Heart left ventricle (tissue), 16 donors: ENCODE measurements at regions not wholly inside any gene's neighbourhood (a gene's known extent, or its start where the extent isn't known, plus 50 kb on each side); places are given as distances from the start of the nearest gene placed in this dataset.

Experiments
- ATAC-seq, 4 donors: fragments of 200-7000 bp; cut with Tn5 transposase; one replicate each; pipeline ENCODE4 v1.9.1; 2020 to 2022; ENCODE audit warnings: moderate library complexity in 4 of 4, mild to moderate bottlenecking in 3 of 4, moderate number of reproducible peaks in 1 of 4
- DNase-seq, 5 donors: peaks; one replicate each; pipeline ENCODE4 v3.0.0-alpha.2; 2020
- H3K27ac ChIP-seq, 12 donors: fragments of 200-600 bp; sonication (generic) in 4 of 12; one replicate each; pipeline versions ENCODE4 v1.5.0 to v1.8.0; 2016 to 2022; ENCODE audit warnings: mild to moderate bottlenecking in 2 of 12
- H3K27me3 ChIP-seq, 9 donors: fragments of 200-600 bp; sonication (generic) in 2 of 9; one replicate each; pipeline versions ENCODE4 v1.5.1 to v1.8.0; 2016 to 2022; ENCODE audit warnings: mild to moderate bottlenecking in 3 of 9
- H3K36me3 ChIP-seq, 9 donors: fragments of 200-600 bp; sonication (generic) in 2 of 9; one replicate each; pipeline versions ENCODE4 v1.5.0 to v1.8.0; 2018 to 2022; ENCODE audit warnings: mild to moderate bottlenecking in 2 of 9
- H3K4me1 ChIP-seq, 12 donors: fragments of 200-600 bp; sonication (generic) in 4 of 12; one replicate each; pipeline versions ENCODE4 v1.5.0 to v1.8.0; 2016 to 2022; ENCODE audit warnings: mild to moderate bottlenecking in 3 of 12
- H3K4me3 ChIP-seq, 12 donors: fragments of 200-600 bp; sonication (generic) in 4 of 12; one replicate each; pipeline versions ENCODE4 v1.5.0 to v1.8.0; 2017 to 2022; ENCODE audit warnings: mild to moderate bottlenecking in 9 of 12, moderate library complexity in 4 of 12
- H3K9me3 ChIP-seq, 12 donors: fragments of 200-600 bp; sonication (generic) in 4 of 12; one replicate each; pipeline versions ENCODE4 v1.5.0 to v1.8.0; 2016 to 2022; ENCODE audit warnings: mild to moderate bottlenecking in 1 of 12
- POLR2A ChIP-seq, 2 donors: fragments of 450-650 bp; IDR thresholded peaks; one replicate each; pipeline ENCODE4 v1.6.1; 2017; ENCODE audit warnings: antibody characterized with exemption in 2 of 2, mild to moderate bottlenecking in 2 of 2, moderate library complexity in 2 of 2
- WGBS, 4 donors: extraction: QIAGEN DNeasy Blood & Tissue Kit in 2 of 4; methylation state at CpG; one replicate each; pipeline versions ENCODE4 v1.1.5 to v1.1.7; 2013 to 2018; 5-methylcytosine and 5-hydroxymethylcytosine counted together
- intact Hi-C, 10 donors: fragments of 100-400 bp; cut with DNase I; formaldehyde crosslinking; loops; one replicate each; pipeline versions ENCODE4 v1.11.1 to v1.14.2; 2022
- TF ChIP-seq, protein P1 (sequence below), 12 donors: fragments of 200-600 bp; sonication (generic) in 4 of 12; IDR thresholded peaks; one replicate each; pipeline versions ENCODE4 v1.5.0 to v1.8.0; 2018 to 2022; ENCODE audit warnings: antibody characterized with exemption in 12 of 12, mild to moderate bottlenecking in 5 of 12
- donor health status: ischemic (EF 13 %, LVEDD 7.1; RV severe dilation, severe dysfunction).
- donor health status: healthy with polysubstance abuse.
- donor health status: DM: no; HTN: yes; CAD: no.
- donor health status: DM: no; HTN: no; CAD: no.
- donor health status: ischemic (EF 25% LVEDD 6.9; RV normal size, moderate dysfunction).
- donor health status: ischemic (EF 25% LVEDD 5.7; RV mildly dilated, moderate dysfunction).
- donor health status: healthy.
- donor health status: DM: yes; HTN: yes; CAD: no.
- donor health status: ischemic (EF 35%, LVEDD 5.7; RV mildly dilated, moderate dysfunction).
- donor health status: nonischemic (EF 11% LVEDD 7.7; RV severe dilation, severe dysfunction).
- donor health status: DM: yes; HTN: yes; CAD: no.
- donor health status: PGD.
- donor health status: ischemic (EF 29% LVEDD 5.4; RV normal size, mild dysfunction).
- donor health status: nonischemic (EF 23%, LVEDD 6.1; RV moderate dilation, normal function).

GRCh38 chr6:25043892-25044291 lies 108.1 kb upstream of the RIPOR2 start:
- no peak for ATAC-seq
- H3K36me3 ChIP-seq: no peaks in the 10 kb centered on the region
- H3K4me3 ChIP-seq: no peak overlapping the region
- H3K27ac ChIP-seq: no peak overlapping the region
- DNase-seq: no peak
- no peaks in the 10 kb centered on the region for H3K9me3 ChIP-seq
- intact Hi-C loops: no loop called here
- H3K4me1 ChIP-seq: peaks cover 0 to 39% (median 0%) of the 10 kb centered on the region in 12 donors
- 81 to 88% (median 82%) methylated on average over 2 of the region's 2 CpGs for WGBS, 4 donors
- TF ChIP-seq, protein P1, sequence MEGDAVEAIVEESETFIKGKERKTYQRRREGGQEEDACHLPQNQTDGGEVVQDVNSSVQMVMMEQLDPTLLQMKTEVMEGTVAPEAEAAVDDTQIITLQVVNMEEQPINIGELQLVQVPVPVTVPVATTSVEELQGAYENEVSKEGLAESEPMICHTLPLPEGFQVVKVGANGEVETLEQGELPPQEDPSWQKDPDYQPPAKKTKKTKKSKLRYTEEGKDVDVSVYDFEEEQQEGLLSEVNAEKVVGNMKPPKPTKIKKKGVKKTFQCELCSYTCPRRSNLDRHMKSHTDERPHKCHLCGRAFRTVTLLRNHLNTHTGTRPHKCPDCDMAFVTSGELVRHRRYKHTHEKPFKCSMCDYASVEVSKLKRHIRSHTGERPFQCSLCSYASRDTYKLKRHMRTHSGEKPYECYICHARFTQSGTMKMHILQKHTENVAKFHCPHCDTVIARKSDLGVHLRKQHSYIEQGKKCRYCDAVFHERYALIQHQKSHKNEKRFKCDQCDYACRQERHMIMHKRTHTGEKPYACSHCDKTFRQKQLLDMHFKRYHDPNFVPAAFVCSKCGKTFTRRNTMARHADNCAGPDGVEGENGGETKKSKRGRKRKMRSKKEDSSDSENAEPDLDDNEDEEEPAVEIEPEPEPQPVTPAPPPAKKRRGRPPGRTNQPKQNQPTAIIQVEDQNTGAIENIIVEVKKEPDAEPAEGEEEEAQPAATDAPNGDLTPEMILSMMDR (IDR thresholded peaks at IDR 0.05): no peak
- TF ChIP-seq POLR2A (IDR thresholded peaks at IDR 0.05): no peak
- peaks cover 0 to 2% (median 0%) of the 10 kb centered on the region in 9 donors for H3K27me3 ChIP-seq

- Histone ChIP-seq H3K4me3 (no peak overlapping the region), H3K27me3 (peaks cover 0 to 2% (median 0%) of the 10 kb centered on the region in 9 donors), H3K36me3 (no peaks in the 10 kb centered on the region), H3K27ac (no peak overlapping the region), H3K4me1 (peaks cover 0 to 39% (median 0%) of the 10 kb centered on the region in 12 donors), H3K9me3 (no peaks in the 10 kb centered on the region)
- TF ChIP-seq, protein P1 (IDR thresholded peaks at IDR 0.05): no peak
- TF ChIP-seq POLR2A (IDR thresholded peaks at IDR 0.05): no peak
- intact Hi-C loops: no loop called here
- 90 to 94% (median 91%) methylated on average over 2 of the region's 2 CpGs for WGBS, 4 donors
- ATAC-seq (no peak), DNase-seq (no peak)
Measured at GRCh38 chr6:25046942-25047341, 111.2 kb upstream of the RIPOR2 start.

DNA sequence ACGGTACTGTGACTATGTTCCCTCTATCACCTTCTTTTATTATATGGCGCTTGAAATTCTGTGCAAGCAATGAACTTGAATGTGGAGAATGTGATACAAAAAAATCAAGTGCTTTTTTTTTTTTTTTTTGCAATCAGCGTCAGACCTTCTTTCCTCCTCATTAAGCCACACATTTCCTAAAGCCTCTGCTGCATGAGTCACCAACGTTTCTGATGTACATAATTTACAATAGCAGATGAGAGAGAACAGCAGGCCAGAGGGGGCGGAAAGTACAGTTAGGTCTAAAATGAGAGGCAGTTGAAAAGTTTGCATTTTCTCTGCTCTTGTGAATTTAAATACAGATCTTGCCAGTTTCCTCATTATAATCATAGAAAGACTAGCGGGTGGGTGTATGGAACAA lies 114.6 kb upstream of the RIPOR2 start:
- no peaks in the 10 kb centered on the region for H3K36me3 ChIP-seq

GRCh38 chr6:25051083-25051482 lies 115.3 kb upstream of the RIPOR2 start:
- no peak for TF ChIP-seq POLR2A (IDR thresholded peaks at IDR 0.05)
- TF ChIP-seq, protein P1 (IDR thresholded peaks at IDR 0.05): no peak
- H3K27me3 ChIP-seq: no peaks in the 10 kb centered on the region
- no peak for DNase-seq
- H3K36me3 ChIP-seq: no peaks in the 10 kb centered on the region
- 47 to 71% (median 57%) methylated on average over 2 of the region's 2 CpGs for WGBS, 4 donors
- no peak overlapping the region for H3K4me3 ChIP-seq
- ATAC-seq: no peak
- intact Hi-C loops: no loop called here
- no peak overlapping the region for H3K27ac ChIP-seq
- peaks cover 0 to 51% (median 0%) of the 10 kb centered on the region in 12 donors for H3K4me1 ChIP-seq
- H3K9me3 ChIP-seq: no peaks in the 10 kb centered on the region

More for the DNA sequence above, 114.6 kb upstream of the RIPOR2 start:
- peaks cover 0 to 2% (median 0%) of the 10 kb centered on the region in 9 donors for H3K27me3 ChIP-seq
- intact Hi-C loops: no loop called here
- no peaks in the 10 kb centered on the region for H3K9me3 ChIP-seq
- no peak for DNase-seq
- H3K4me1 ChIP-seq: peaks cover 0 to 44% (median 0%) of the 10 kb centered on the region in 12 donors
- H3K27ac ChIP-seq: no peak overlapping the region
- ATAC-seq: no peak
- no peak overlapping the region for H3K4me3 ChIP-seq
- WGBS, 4 donors: 37 to 71% (median 65%) methylated on average over 6 of the region's 6 CpGs
- TF ChIP-seq, protein P1 (IDR thresholded peaks at IDR 0.05): no peak
- TF ChIP-seq POLR2A (IDR thresholded peaks at IDR 0.05): no peak
